Stomach (tissue), 8 donors: ENCODE measurements at regions not wholly inside any gene's neighbourhood (a gene's known extent, or its start where the extent isn't known, plus 50 kb on each side); places are given as distances from the start of the nearest gene placed in this dataset.

ENCODE experiments used
- DNase-seq, 2 donors: peaks; one replicate each; pipeline versions ENCODE4 v3.0.0 to v3.0.0-alpha.2; 2013 to 2019
- H3K27ac ChIP-seq, 5 donors: fragments of 200-600 bp in 4 of 5; sonication (generic) in 4 of 5; one replicate each; pipeline ENCODE4 v1.5.1; 2013 to 2019; ENCODE audit warnings: mild to moderate bottlenecking in 1 of 5, moderate library complexity in 1 of 5
- H3K27me3 ChIP-seq, 3 donors: fragments of 200-600 bp; sonication (generic); one replicate each; pipeline ENCODE4 v1.5.1; 2017 to 2019; ENCODE audit warnings: mixed run types in 1 of 3
- H3K36me3 ChIP-seq, 4 donors: fragments of 200-600 bp; sonication (generic); 1 replicate in 3 of 4; 2 replicates in 1 of 4; pipeline ENCODE4 v1.5.1; 2016 to 2019
- H3K4me1 ChIP-seq, 4 donors: fragments of 200-600 bp; sonication (generic); one replicate each; pipeline ENCODE4 v1.5.1; 2016 to 2019
- H3K4me3 ChIP-seq, 4 donors: fragments of 200-600 bp; sonication (generic) in 3 of 4; one replicate each; pipeline ENCODE4 v1.5.1; 2016 to 2019; ENCODE audit warnings: mild to moderate bottlenecking in 1 of 4
- H3K9me3 ChIP-seq, 4 donors: fragments of 200-600 bp; sonication (generic); one replicate each; pipeline ENCODE4 v1.5.1; 2016 to 2019
- EP300 ChIP-seq: sonication (generic); formaldehyde crosslinking; IDR thresholded peaks from one replicate; pipeline ENCODE4 v1.6.1; 2017; ENCODE audit warnings: antibody characterized with exemption
- POLR2A ChIP-seq, 4 donors: fragments of 450-650 bp; IDR thresholded peaks; one replicate each; pipeline ENCODE4 v1.6.1; 2016; ENCODE audit warnings: antibody characterized with exemption in 4 of 4, control low read depth in 2 of 4, mild to moderate bottlenecking in 1 of 4, moderate library complexity in 1 of 4
- POLR2AphosphoS5 ChIP-seq, 3 donors: sonication (generic); formaldehyde crosslinking; IDR thresholded peaks; one replicate each; pipeline ENCODE4 v1.6.1; 2016; ENCODE audit warnings: antibody characterized with exemption in 3 of 3
- WGBS, 5 donors: extraction: QIAGEN DNeasy Blood & Tissue Kit in 3 of 5; methylation state at CpG; one replicate each; pipeline versions ENCODE4 v1.1.5 to v1.1.7; 2013 to 2018; 5-methylcytosine and 5-hydroxymethylcytosine counted together
- intact Hi-C: fragments of 100-400 bp; cut with DNase I; formaldehyde crosslinking; loops from one replicate; pipeline ENCODE4 v1.15.1; 2023; ENCODE audit warnings: low total_unique reads
- TF ChIP-seq, protein P1 (sequence below), 7 experiments: fragments of 450-650 bp in 4 of 7; fragments of 200-600 bp in 3 of 7; sonication (generic) in 3 of 7; IDR thresholded peaks; one replicate each; pipeline ENCODE4 v1.5.1; 2016 to 2019; ENCODE audit warnings: antibody characterized with exemption in 7 of 7, control low read depth in 2 of 7, mild to moderate bottlenecking in 1 of 7
- donor health status: healthy with polysubstance abuse.
- donor health status: Bipolar disorder and iron deficiency.
- donor health status: healthy.

DNA sequence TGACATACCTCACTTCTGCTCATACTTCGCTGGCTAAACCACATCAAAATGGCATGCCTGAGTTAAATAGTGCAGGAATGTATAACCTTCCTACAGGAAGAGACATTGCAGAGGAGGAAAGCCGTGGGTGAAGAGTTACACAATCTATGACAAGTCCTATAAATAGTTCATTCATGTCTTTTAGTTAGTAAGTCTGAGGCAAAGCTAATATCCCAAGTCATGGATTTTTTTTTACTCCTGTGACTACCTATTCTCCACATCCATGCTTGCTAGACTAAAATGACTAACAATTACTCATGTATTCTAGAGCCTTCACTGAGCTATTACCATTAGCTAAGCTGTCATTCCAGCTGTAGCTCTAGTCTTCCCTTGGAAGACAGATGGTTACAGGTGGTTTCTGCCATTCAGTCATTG, 391.3 kb downstream of the NR2F1-AS1 start:
- Histone ChIP-seq H3K9me3 (no peaks in the 10 kb centered on the region), H3K27me3 (no peaks in the 10 kb centered on the region), H3K27ac (no peak overlapping the region), H3K36me3 (no peaks in the 10 kb centered on the region), H3K4me3 (no peak overlapping the region), H3K4me1 (peaks cover 0 to 11% (median 4%) of the 10 kb centered on the region in 4 donors)
- intact Hi-C loops, result no loop called here
- 43 to 58% (median 57%) methylated on average over 2 of the region's 2 CpGs for WGBS, 5 donors
- TF ChIP-seq POLR2AphosphoS5 (IDR thresholded peaks at IDR 0.05), result no peak
- TF ChIP-seq, protein P1, sequence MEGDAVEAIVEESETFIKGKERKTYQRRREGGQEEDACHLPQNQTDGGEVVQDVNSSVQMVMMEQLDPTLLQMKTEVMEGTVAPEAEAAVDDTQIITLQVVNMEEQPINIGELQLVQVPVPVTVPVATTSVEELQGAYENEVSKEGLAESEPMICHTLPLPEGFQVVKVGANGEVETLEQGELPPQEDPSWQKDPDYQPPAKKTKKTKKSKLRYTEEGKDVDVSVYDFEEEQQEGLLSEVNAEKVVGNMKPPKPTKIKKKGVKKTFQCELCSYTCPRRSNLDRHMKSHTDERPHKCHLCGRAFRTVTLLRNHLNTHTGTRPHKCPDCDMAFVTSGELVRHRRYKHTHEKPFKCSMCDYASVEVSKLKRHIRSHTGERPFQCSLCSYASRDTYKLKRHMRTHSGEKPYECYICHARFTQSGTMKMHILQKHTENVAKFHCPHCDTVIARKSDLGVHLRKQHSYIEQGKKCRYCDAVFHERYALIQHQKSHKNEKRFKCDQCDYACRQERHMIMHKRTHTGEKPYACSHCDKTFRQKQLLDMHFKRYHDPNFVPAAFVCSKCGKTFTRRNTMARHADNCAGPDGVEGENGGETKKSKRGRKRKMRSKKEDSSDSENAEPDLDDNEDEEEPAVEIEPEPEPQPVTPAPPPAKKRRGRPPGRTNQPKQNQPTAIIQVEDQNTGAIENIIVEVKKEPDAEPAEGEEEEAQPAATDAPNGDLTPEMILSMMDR (IDR thresholded peaks at IDR 0.05), result no peak
- no peak for TF ChIP-seq POLR2A (IDR thresholded peaks at IDR 0.05)
- no peak for TF ChIP-seq EP300
- no peak for DNase-seq

DNA sequence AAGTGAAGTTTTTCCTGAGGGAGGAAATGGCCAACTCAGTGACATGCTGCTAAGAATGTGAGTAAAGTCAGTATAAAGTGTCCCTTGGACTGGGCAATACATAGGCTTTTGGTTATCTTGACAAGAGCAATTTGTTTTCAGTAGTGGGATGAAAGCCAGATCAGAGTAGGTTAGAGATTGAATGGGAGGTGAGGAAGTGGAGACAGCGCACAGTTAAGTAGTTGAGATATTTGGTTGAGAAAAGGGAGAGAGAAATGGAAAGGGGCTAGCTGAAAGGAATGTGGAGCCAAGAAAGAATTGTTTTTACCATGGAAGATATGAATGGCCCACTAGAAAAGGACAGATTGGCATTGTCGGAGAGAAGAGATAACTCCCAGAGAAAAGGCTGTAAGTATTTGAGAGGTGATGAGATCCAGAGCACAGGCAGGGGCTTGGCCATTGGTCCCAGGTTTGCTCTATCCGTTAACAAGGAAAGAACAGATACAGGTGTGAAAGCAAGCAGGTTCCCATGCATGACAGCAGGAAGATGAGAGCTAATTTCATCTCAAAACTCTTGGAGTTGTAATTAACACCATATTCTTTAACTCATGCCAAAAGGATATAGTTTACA, 392.0 kb downstream of the NR2F1-AS1 start:
- intact Hi-C loops, result no loop called here
- no peaks in the 10 kb centered on the region for H3K27me3 ChIP-seq
- TF ChIP-seq, protein P1 (IDR thresholded peaks at IDR 0.05), result no peak
- TF ChIP-seq POLR2A (IDR thresholded peaks at IDR 0.05) (no peak), EP300 (no peak), POLR2AphosphoS5 (IDR thresholded peaks at IDR 0.05) (no peak)
- H3K36me3 ChIP-seq, result no peaks in the 10 kb centered on the region
- H3K9me3 ChIP-seq, result no peaks in the 10 kb centered on the region
- peaks cover 0 to 8% (median 3%) of the 10 kb centered on the region in 4 donors for H3K4me1 ChIP-seq
- no peak overlapping the region for H3K4me3 ChIP-seq
- 75 to 88% (median 78%) methylated on average over 3 of the region's 3 CpGs for WGBS, 5 donors
- DNase-seq, result no peak
- H3K27ac ChIP-seq, result no peak overlapping the region

DNA sequence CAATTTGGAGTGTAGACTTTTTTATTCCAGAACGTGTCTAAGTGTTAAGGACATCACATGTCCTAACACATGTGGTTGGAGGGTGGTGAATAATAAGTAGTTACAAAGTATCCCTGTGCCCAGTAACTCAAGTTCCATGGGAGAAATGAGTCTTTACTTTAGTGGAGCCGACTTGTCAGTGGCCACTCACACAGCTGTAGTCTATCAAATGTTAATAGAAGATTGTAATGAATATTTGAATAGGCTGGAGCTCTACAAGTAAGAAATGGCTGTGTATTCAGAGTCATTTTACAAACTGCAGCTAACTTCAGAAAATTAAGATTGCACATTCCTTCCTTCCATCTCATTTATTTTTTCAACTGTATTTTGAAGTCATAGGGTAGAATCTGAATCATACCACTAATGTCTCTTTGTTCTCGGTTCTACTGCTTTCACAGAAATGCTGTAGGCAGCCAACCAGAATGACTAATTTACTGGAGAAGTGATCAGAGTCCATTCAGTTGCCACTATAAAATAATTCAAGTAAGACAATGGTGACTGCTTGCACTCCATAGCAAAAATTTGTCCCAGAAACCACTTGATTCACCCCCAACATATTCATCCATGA, 394.8 kb downstream of the NR2F1-AS1 start:
- no peak for DNase-seq
- 52 to 63% (median 60%) methylated on average over 3 of the region's 3 CpGs for WGBS, 5 donors
- H3K4me3 ChIP-seq, result no peak overlapping the region
- no peaks in the 10 kb centered on the region for H3K27me3 ChIP-seq
- no peaks in the 10 kb centered on the region for H3K36me3 ChIP-seq
- intact Hi-C loops, result no loop called here
- no peaks in the 10 kb centered on the region for H3K4me1 ChIP-seq
- H3K9me3 ChIP-seq, result no peaks in the 10 kb centered on the region
- no peak for TF ChIP-seq POLR2A (IDR thresholded peaks at IDR 0.05)
- TF ChIP-seq EP300, result no peak
- TF ChIP-seq POLR2AphosphoS5 (IDR thresholded peaks at IDR 0.05), result no peak
- TF ChIP-seq, protein P1 (IDR thresholded peaks at IDR 0.05), result no peak
- H3K27ac ChIP-seq, result no peak overlapping the region

DNA sequence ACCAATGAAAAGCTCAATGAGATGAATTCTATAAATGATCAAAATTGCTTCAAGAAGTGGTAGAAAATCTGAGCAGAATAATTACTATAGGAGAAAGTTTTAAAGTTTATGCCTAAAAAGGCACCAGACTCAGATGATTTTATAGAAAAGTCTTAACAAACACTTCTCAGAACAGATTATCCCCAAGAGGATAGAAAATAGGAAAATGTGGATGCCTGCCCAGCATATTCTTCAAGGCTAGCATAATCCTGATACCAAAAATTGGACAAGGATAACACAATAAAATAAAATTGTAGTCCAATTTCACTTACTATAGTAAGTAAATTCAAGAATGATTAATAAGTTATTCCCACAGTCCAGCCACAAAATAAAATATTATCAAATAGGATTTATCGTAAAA, 397.0 kb downstream of the NR2F1-AS1 start:
- TF ChIP-seq POLR2A (IDR thresholded peaks at IDR 0.05), result no peak
- intact Hi-C loops, result no loop called here
- H3K9me3 ChIP-seq, result no peaks in the 10 kb centered on the region
- 37 to 91% (median 72%) methylated on average over 1 of the region's 1 CpG for WGBS, 5 donors
- DNase-seq, result peak in 1 of 2 donors; percentile 47
- no peak overlapping the region for H3K27ac ChIP-seq
- H3K36me3 ChIP-seq, result no peaks in the 10 kb centered on the region
- no peak overlapping the region for H3K4me3 ChIP-seq
- no peaks in the 10 kb centered on the region for H3K27me3 ChIP-seq
- H3K4me1 ChIP-seq, result no peaks in the 10 kb centered on the region

DNA sequence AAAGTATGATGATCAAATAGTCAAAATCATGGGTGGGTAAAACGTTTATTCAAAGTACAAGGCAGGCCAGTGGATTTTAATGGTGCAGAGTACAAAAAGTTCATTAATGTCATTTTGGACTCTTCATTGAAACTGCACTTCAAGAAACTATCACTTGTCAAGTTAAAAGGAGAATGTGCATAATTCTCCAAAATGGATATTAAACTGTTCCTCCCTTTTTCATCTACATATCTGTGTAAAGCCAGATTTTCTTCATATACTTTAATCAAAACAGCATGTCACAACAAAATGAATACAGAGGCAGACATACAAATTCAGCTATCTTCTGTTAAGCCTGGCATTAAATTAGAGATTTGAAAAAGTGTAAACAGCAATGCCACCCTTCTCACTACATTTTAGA, 401.6 kb downstream of the NR2F1-AS1 start:
- no peak overlapping the region for H3K27ac ChIP-seq
- H3K27me3 ChIP-seq, result no peaks in the 10 kb centered on the region
- no peak overlapping the region for H3K4me3 ChIP-seq
- DNase-seq, result no peak
- no peaks in the 10 kb centered on the region for H3K36me3 ChIP-seq
- TF ChIP-seq POLR2A (IDR thresholded peaks at IDR 0.05), result no peak
- TF ChIP-seq EP300, result no peak
- no peak for TF ChIP-seq POLR2AphosphoS5 (IDR thresholded peaks at IDR 0.05)
- TF ChIP-seq, protein P1 (IDR thresholded peaks at IDR 0.05), result no peak
- WGBS, 5 donors, result 52 to 69% (median 59%) methylated on average over 1 of the region's 1 CpG
- H3K9me3 ChIP-seq, result no peaks in the 10 kb centered on the region
- H3K4me1 ChIP-seq, result no peaks in the 10 kb centered on the region
- intact Hi-C loops, result no loop called here
